DND-41 (cell line): ENCODE measurements at regions not wholly inside any gene's neighbourhood (a gene's known extent, or its start where the extent isn't known, plus 50 kb on each side); places are given as distances from the start of the nearest gene placed in this dataset.
"Not testable (repeated sequence)": the region's sequence is repeated elsewhere in the genome, so short reads cannot be mapped to it uniquely, and the experiment has no call there.

Experiments
- ATAC-seq: fragments of 200-7000 bp; cut with Tn5 transposase; 3 replicates; pipeline ENCODE4 v1.9.1; 2021; ENCODE audit warnings: low read depth; ENCODE audit not compliant: insufficient read depth
- DNase-seq: peaks from one replicate; pipeline ENCODE4 v3.0.0-alpha.2; 2020
- H2AFZ ChIP-seq: 2 replicates; pipeline ENCODE4 v1.6.0; 2012; ENCODE audit warnings: low read depth, low read length
- H3K27ac ChIP-seq: 2 replicates; pipeline ENCODE4 v1.5.1; 2012; ENCODE audit warnings: low read length, inconsistent platforms
- H3K27me3 ChIP-seq: fragments of 200-600 bp; sonication (generic); 2 replicates; pipeline ENCODE4 v1.6.0; 2012; ENCODE audit warnings: low read length, mild to moderate bottlenecking, inconsistent platforms; ENCODE audit not compliant: insufficient read depth, poor library complexity
- H3K36me3 ChIP-seq: 2 replicates; pipeline ENCODE4 v1.5.1; 2012; ENCODE audit warnings: low read length, inconsistent platforms; ENCODE audit not compliant: insufficient read depth
- H3K4me1 ChIP-seq: 2 replicates; pipeline ENCODE4 v1.5.1; 2012; ENCODE audit warnings: mild to moderate bottlenecking, low read length; ENCODE audit not compliant: insufficient read depth
- H3K4me2 ChIP-seq: 2 replicates; pipeline ENCODE4 v1.6.0; 2012; ENCODE audit warnings: mild to moderate bottlenecking, moderate library complexity, low read length, inconsistent platforms; ENCODE audit not compliant: insufficient read depth
- H3K4me3 ChIP-seq, 2 experiments: fragments of 200-600 bp in 1 of 2; shearing (Covaris generic) in 1 of 2; 2 replicates each; pipeline ENCODE4 v1.5.1; 2012 to 2016; ENCODE audit warnings: inconsistent platforms in 2 of 2, low read length in 2 of 2, mild to moderate bottlenecking in 2 of 2, low read depth in 1 of 2, moderate library complexity in 1 of 2
- H3K79me2 ChIP-seq: 2 replicates; pipeline ENCODE4 v1.6.0; 2012; ENCODE audit warnings: low read length, inconsistent platforms; ENCODE audit not compliant: insufficient read depth
- H3K9ac ChIP-seq: 2 replicates; pipeline ENCODE4 v1.6.0; 2012; ENCODE audit warnings: low read depth, mild to moderate bottlenecking, inconsistent platforms, low read length, moderate library complexity
- H3K9me3 ChIP-seq: 2 replicates; pipeline ENCODE4 v1.5.1; 2012; ENCODE audit warnings: low read length, moderate library complexity, mild to moderate bottlenecking, inconsistent platforms; ENCODE audit not compliant: insufficient read depth, severe bottlenecking
- H4K20me1 ChIP-seq: 2 replicates; pipeline ENCODE4 v1.6.0; 2012; ENCODE audit warnings: low read length; ENCODE audit not compliant: insufficient read depth
- CTCF ChIP-seq: IDR thresholded peaks from 2 replicates; pipeline ENCODE4 v1.5.1; 2012; ENCODE audit warnings: borderline replicate concordance, low read length, moderate library complexity, mild to moderate bottlenecking; ENCODE audit not compliant: poor library complexity, severe bottlenecking; ENCODE audit errors: extremely low read depth
- EZH2 ChIP-seq: IDR thresholded peaks from 3 replicates; pipeline ENCODE4 v1.6.1; 2012; ENCODE audit warnings: borderline replicate concordance, low read depth, mild to moderate bottlenecking, moderate library complexity, low read length, inconsistent platforms; ENCODE audit not compliant: severe bottlenecking

GRCh38 chr13:73521985-73522524, 463.2 kb downstream of the KLF5 start:
- Histone ChIP-seq H2AFZ (no peak overlapping the region), H3K27ac (no peak overlapping the region), H3K79me2 (no peaks in the 10 kb centered on the region), H3K9ac (no peak overlapping the region), H3K4me2 (no peak overlapping the region), H3K27me3 (no peaks in the 10 kb centered on the region), H3K36me3 (no peaks in the 10 kb centered on the region), H3K4me3 (no peak overlapping the region), H4K20me1 (no peaks in the 10 kb centered on the region), H3K4me1 (no peaks in the 10 kb centered on the region), H3K9me3 (no peaks in the 10 kb centered on the region)
- ATAC-seq (no peak), DNase-seq (no peak)
- TF ChIP-seq EZH2 (no peak), CTCF (no peak)

- ATAC-seq, result peak; percentile 72
- no peak overlapping the region for H3K9ac ChIP-seq
- no peak overlapping the region for H2AFZ ChIP-seq
- H4K20me1 ChIP-seq, result no peaks in the 10 kb centered on the region
- no peaks in the 10 kb centered on the region for H3K27me3 ChIP-seq
- no peak for TF ChIP-seq CTCF
- TF ChIP-seq EZH2, result no peak
- no peaks in the 10 kb centered on the region for H3K9me3 ChIP-seq
- no peak overlapping the region for H3K27ac ChIP-seq
- H3K79me2 ChIP-seq, result no peaks in the 10 kb centered on the region
- H3K4me1 ChIP-seq, result no peaks in the 10 kb centered on the region
- H3K4me3 ChIP-seq, result no peak overlapping the region
- no peak for DNase-seq
- H3K4me2 ChIP-seq, result no peak overlapping the region
- H3K36me3 ChIP-seq, result no peaks in the 10 kb centered on the region
Measured at GRCh38 chr13:73521290-73521624, 462.5 kb downstream of the KLF5 start.

- Histone ChIP-seq H3K79me2 (no peaks in the 10 kb centered on the region), H3K4me2 (no peak overlapping the region), H4K20me1 (no peaks in the 10 kb centered on the region), H3K9ac (no peak overlapping the region), H3K36me3 (no peaks in the 10 kb centered on the region), H3K27me3 (no peaks in the 10 kb centered on the region), H2AFZ (peak overlapping the region; percentile 14; the same call in 1 of the 2 replicates), H3K4me1 (no peaks in the 10 kb centered on the region), H3K9me3 (no peaks in the 10 kb centered on the region), H3K4me3 (no peak overlapping the region), H3K27ac (no peak overlapping the region)
- TF ChIP-seq CTCF (no peak), EZH2 (no peak)
- DNase-seq (no peak), ATAC-seq (peak; percentile 9; the same call in 2 of the 3 replicates)
Measured at GRCh38 chr13:73520566-73521289, 461.9 kb downstream of the KLF5 start.

GRCh38 chr13:73520135-73520534, 461.3 kb downstream of the KLF5 start:
- not testable (repeated sequence) for ATAC-seq, H3K36me3 ChIP-seq, H3K4me3 ChIP-seq, H3K79me2 ChIP-seq, H3K9ac ChIP-seq, H3K27ac ChIP-seq, H3K9me3 ChIP-seq, H3K4me2 ChIP-seq, DNase-seq, H4K20me1 ChIP-seq, H3K4me1 ChIP-seq, H3K27me3 ChIP-seq, H2AFZ ChIP-seq
